ENCODE measurements at regions not wholly inside any gene's neighbourhood (a gene's known extent, or its start where the extent isn't known, plus 50 kb on each side); places are given as distances from the start of the nearest gene placed in this dataset.

DNA sequence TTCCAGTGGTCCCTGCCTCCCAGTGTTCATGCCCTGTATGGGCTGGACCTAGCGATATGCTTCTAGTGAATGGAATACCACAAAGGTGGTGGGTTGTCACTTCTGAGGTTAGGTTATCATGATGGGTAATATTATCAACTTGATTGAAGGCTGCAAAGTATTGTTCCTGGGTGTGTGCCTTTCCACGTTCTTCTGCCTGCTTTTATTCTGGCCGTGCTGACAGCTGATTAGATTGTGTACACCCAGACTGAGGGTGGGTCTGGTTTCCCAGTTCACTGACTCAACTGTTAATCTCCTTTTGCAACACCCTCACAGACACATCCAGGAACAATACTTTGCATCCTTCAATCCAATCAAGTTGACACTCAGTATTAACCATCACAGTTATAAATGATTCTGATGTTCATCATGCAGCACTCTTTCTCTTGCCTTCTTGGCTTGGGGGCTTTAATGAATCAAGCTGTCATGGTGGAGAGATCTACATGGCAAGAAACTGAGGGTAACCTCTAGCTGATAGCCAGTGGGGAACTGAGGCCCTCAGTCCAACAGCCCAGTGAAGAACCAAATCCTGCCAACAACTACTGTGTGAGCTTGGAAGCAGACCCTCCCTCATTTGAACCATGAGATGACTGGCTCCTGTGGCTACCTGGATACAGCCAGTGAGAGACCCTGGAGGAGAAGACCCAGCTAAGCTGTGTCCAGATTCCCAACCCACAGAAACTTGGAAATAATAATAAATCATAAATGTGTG lies 63.0 kb upstream of the CELF4 start:
- H3K4me3 ChIP-seq (replicated peaks in 1 of 2; ENCODE audit: low read depth in 2 of 2, low read length in 2 of 2), result no peak overlapping the region
- TF ChIP-seq, protein P1, sequence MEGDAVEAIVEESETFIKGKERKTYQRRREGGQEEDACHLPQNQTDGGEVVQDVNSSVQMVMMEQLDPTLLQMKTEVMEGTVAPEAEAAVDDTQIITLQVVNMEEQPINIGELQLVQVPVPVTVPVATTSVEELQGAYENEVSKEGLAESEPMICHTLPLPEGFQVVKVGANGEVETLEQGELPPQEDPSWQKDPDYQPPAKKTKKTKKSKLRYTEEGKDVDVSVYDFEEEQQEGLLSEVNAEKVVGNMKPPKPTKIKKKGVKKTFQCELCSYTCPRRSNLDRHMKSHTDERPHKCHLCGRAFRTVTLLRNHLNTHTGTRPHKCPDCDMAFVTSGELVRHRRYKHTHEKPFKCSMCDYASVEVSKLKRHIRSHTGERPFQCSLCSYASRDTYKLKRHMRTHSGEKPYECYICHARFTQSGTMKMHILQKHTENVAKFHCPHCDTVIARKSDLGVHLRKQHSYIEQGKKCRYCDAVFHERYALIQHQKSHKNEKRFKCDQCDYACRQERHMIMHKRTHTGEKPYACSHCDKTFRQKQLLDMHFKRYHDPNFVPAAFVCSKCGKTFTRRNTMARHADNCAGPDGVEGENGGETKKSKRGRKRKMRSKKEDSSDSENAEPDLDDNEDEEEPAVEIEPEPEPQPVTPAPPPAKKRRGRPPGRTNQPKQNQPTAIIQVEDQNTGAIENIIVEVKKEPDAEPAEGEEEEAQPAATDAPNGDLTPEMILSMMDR (IDR thresholded peaks at IDR 0.05; ENCODE audit: low read depth, low read length), result no peak
- no peak for DNase-seq (ENCODE audit: low read depth in 2 of 2)

- no peak overlapping the region for H3K4me3 ChIP-seq (replicated peaks in 1 of 2; ENCODE audit: low read depth in 2 of 2, low read length in 2 of 2)
- TF ChIP-seq, protein P1 (IDR thresholded peaks at IDR 0.05; ENCODE audit: low read depth, low read length), result no peak
- DNase-seq (ENCODE audit: low read depth in 2 of 2), result no peak
Measured at GRCh38 chr18:37624318-37624717, 58.7 kb upstream of the CELF4 start.

- TF ChIP-seq, protein P1 (IDR thresholded peaks at IDR 0.05; ENCODE audit: low read depth, low read length), result no peak
- DNase-seq (ENCODE audit: low read depth in 2 of 2), result no peak
- no peak overlapping the region for H3K4me3 ChIP-seq (replicated peaks in 1 of 2; ENCODE audit: low read depth in 2 of 2, low read length in 2 of 2)
Measured at GRCh38 chr18:37619964-37620363, 54.4 kb upstream of the CELF4 start.

GRCh38 chr18:37617623-37618022 lies 52.0 kb upstream of the CELF4 start:
- TF ChIP-seq, protein P1 (IDR thresholded peaks at IDR 0.05; ENCODE audit: low read depth, low read length), result no peak
- no peak overlapping the region for H3K4me3 ChIP-seq (replicated peaks in 1 of 2; ENCODE audit: low read depth in 2 of 2, low read length in 2 of 2)
- no peak for DNase-seq (ENCODE audit: low read depth in 2 of 2)
